ENCODE measurements at regions not wholly inside any gene's neighbourhood (a gene's known extent, or its start where the extent isn't known, plus 50 kb on each side); places are given as distances from the start of the nearest gene placed in this dataset.
A peak's percentile ranks its signal among the peaks of the same experiment; 100 is the strongest.
"Not testable (repeated sequence)": the region's sequence is repeated elsewhere in the genome, so short reads cannot be mapped to it uniquely, and the experiment has no call there.

GRCh38 chr3:13766128-13766527 lies 113.7 kb downstream of the WNT7A start:
- Mint-ChIP-seq H3K4me1 (peaks cover 2% of the 10 kb centered on the region), H3K4me3 (no peak overlapping the region), H3K36me3 (ENCODE audit: low read depth) (no peaks in the 10 kb centered on the region), H3K27ac (no peak overlapping the region), H3K27me3 (no peaks in the 10 kb centered on the region), H3K9me3 (peaks cover 2% of the 10 kb centered on the region)
- POLR2A ChIA-PET = no interaction called here
- CTCF ChIA-PET = no interaction called here
- DNase-seq = no peak

- POLR2A ChIA-PET = no interaction called here
- Mint-ChIP-seq H3K36me3 (ENCODE audit: low read depth) (no peaks in the 10 kb centered on the region), H3K4me3 (no peak overlapping the region), H3K4me1 (no peaks in the 10 kb centered on the region), H3K27me3 (peaks cover 1% of the 10 kb centered on the region), H3K9me3 (peaks cover 3% of the 10 kb centered on the region), H3K27ac (no peak overlapping the region)
- CTCF ChIA-PET = no interaction called here
- DNase-seq = peak; percentile 9
These were observed 115.7 kb downstream of the WNT7A start for GRCh38 chr3:13764161-13764560.

GRCh38 chr3:13762906-13763305 lies 117.0 kb downstream of the WNT7A start:
- Mint-ChIP-seq H3K27me3 (peaks cover 5% of the 10 kb centered on the region), H3K4me1 (no peaks in the 10 kb centered on the region), H3K9me3 (peaks cover 3% of the 10 kb centered on the region), H3K4me3 (no peak overlapping the region), H3K36me3 (ENCODE audit: low read depth) (no peaks in the 10 kb centered on the region), H3K27ac (no peak overlapping the region)
- CTCF ChIA-PET = no interaction called here
- DNase-seq = peak; percentile 2
- POLR2A ChIA-PET = no interaction called here

GRCh38 chr3:13750731-13751130 lies 129.1 kb downstream of the WNT7A start:
- H3K36me3 Mint-ChIP-seq (ENCODE audit: low read depth) = no peaks in the 10 kb centered on the region
- ChIA-PET CTCF (no interaction called here), POLR2A (no interaction called here)
- peak; percentile 11 for DNase-seq
- no peak overlapping the region for H3K27ac Mint-ChIP-seq
- H3K4me1 Mint-ChIP-seq = no peaks in the 10 kb centered on the region
- H3K4me3 Mint-ChIP-seq = no peak overlapping the region
- H3K27me3 Mint-ChIP-seq = no peaks in the 10 kb centered on the region
- H3K9me3 Mint-ChIP-seq = no peaks in the 10 kb centered on the region

GRCh38 chr3:13750215-13750614 lies 129.7 kb downstream of the WNT7A start:
- POLR2A ChIA-PET = no interaction called here
- H3K27me3 Mint-ChIP-seq = no peaks in the 10 kb centered on the region
- no peaks in the 10 kb centered on the region for H3K36me3 Mint-ChIP-seq (ENCODE audit: low read depth)
- no peaks in the 10 kb centered on the region for H3K4me1 Mint-ChIP-seq
- CTCF ChIA-PET = no interaction called here
- DNase-seq = no peak
- H3K27ac Mint-ChIP-seq = no peak overlapping the region
- no peak overlapping the region for H3K4me3 Mint-ChIP-seq
- H3K9me3 Mint-ChIP-seq = no peaks in the 10 kb centered on the region

GRCh38 chr3:13749063-13749764 lies 130.7 kb downstream of the WNT7A start:
- Mint-ChIP-seq H3K9me3 (no peaks in the 10 kb centered on the region), H3K4me1 (no peaks in the 10 kb centered on the region), H3K36me3 (ENCODE audit: low read depth) (no peaks in the 10 kb centered on the region), H3K4me3 (no peak overlapping the region), H3K27ac (no peak overlapping the region), H3K27me3 (no peaks in the 10 kb centered on the region)
- POLR2A ChIA-PET = no interaction called here
- DNase-seq = no peak
- CTCF ChIA-PET = no interaction called here

GRCh38 chr3:13748276-13748879 lies 131.5 kb downstream of the WNT7A start:
- ChIA-PET POLR2A (no interaction called here), CTCF (no interaction called here)
- H3K27me3 Mint-ChIP-seq = no peaks in the 10 kb centered on the region
- DNase-seq = no peak
- no peaks in the 10 kb centered on the region for H3K9me3 Mint-ChIP-seq
- no peak overlapping the region for H3K4me3 Mint-ChIP-seq
- H3K27ac Mint-ChIP-seq = no peak overlapping the region
- no peaks in the 10 kb centered on the region for H3K4me1 Mint-ChIP-seq
- no peaks in the 10 kb centered on the region for H3K36me3 Mint-ChIP-seq (ENCODE audit: low read depth)

- H3K27me3 Mint-ChIP-seq = no peaks in the 10 kb centered on the region
- POLR2A ChIA-PET = no interaction called here
- H3K4me1 Mint-ChIP-seq = no peaks in the 10 kb centered on the region
- CTCF ChIA-PET = no interaction called here
- no peaks in the 10 kb centered on the region for H3K9me3 Mint-ChIP-seq
- DNase-seq = no peak
- H3K4me3 Mint-ChIP-seq = no peak overlapping the region
- no peaks in the 10 kb centered on the region for H3K36me3 Mint-ChIP-seq (ENCODE audit: low read depth)
- H3K27ac Mint-ChIP-seq = no peak overlapping the region
These were observed 132.2 kb downstream of the WNT7A start for GRCh38 chr3:13747627-13748026.

GRCh38 chr3:13746385-13746784 lies 133.5 kb downstream of the WNT7A start:
- ChIA-PET CTCF (no interaction called here), POLR2A (no interaction called here)
- Mint-ChIP-seq H3K27me3 (peaks cover 4% of the 10 kb centered on the region), H3K27ac (no peak overlapping the region), H3K4me1 (no peaks in the 10 kb centered on the region), H3K36me3 (ENCODE audit: low read depth) (no peaks in the 10 kb centered on the region), H3K4me3 (no peak overlapping the region), H3K9me3 (no peaks in the 10 kb centered on the region)
- no peak for DNase-seq

GRCh38 chr3:13745636-13746035 lies 134.2 kb downstream of the WNT7A start:
- H3K9me3 Mint-ChIP-seq = no peaks in the 10 kb centered on the region
- H3K4me3 Mint-ChIP-seq = no peak overlapping the region
- H3K27ac Mint-ChIP-seq = no peak overlapping the region
- DNase-seq = no peak
- ChIA-PET POLR2A (no interaction called here), CTCF (no interaction called here)
- peaks cover 11% of the 10 kb centered on the region for H3K27me3 Mint-ChIP-seq
- H3K4me1 Mint-ChIP-seq = no peaks in the 10 kb centered on the region
- no peaks in the 10 kb centered on the region for H3K36me3 Mint-ChIP-seq (ENCODE audit: low read depth)

GRCh38 chr3:13740795-13741194 lies 139.1 kb downstream of the WNT7A start:
- ChIA-PET CTCF (no interaction called here), POLR2A (no interaction called here)
- Mint-ChIP-seq H3K9me3 (peaks cover 4% of the 10 kb centered on the region), H3K27me3 (peaks cover 25% of the 10 kb centered on the region), H3K4me3 (no peak overlapping the region), H3K27ac (no peak overlapping the region), H3K4me1 (no peaks in the 10 kb centered on the region), H3K36me3 (ENCODE audit: low read depth) (no peaks in the 10 kb centered on the region)
- no peak for DNase-seq

GRCh38 chr3:13733726-13734125 lies 146.1 kb downstream of the WNT7A start:
- CTCF ChIA-PET, POLR2A ChIA-PET: not testable (repeated sequence)

GRCh38 chr3:13728487-13728886 lies 151.4 kb downstream of the WNT7A start:
- Mint-ChIP-seq H3K27ac (no peak overlapping the region), H3K4me1 (no peaks in the 10 kb centered on the region), H3K27me3 (peaks cover 43% of the 10 kb centered on the region), H3K4me3 (no peak overlapping the region), H3K36me3 (ENCODE audit: low read depth) (no peaks in the 10 kb centered on the region), H3K9me3 (peaks cover 3% of the 10 kb centered on the region)
- no peak for DNase-seq
- ChIA-PET CTCF (no interaction called here), POLR2A (no interaction called here)

More at GRCh38 chr3:13733726-13734125, 146.1 kb downstream of the WNT7A start:
- H3K36me3 Mint-ChIP-seq (ENCODE audit: low read depth); H3K4me3 Mint-ChIP-seq; H3K27ac Mint-ChIP-seq; H3K4me1 Mint-ChIP-seq; DNase-seq: not testable (repeated sequence)
- Mint-ChIP-seq H3K27me3 (peaks cover 49% of the 10 kb centered on the region), H3K9me3 (peaks cover 16% of the 10 kb centered on the region)

GRCh38 chr3:13727890-13728289 lies 152.0 kb downstream of the WNT7A start:
- H3K9me3 Mint-ChIP-seq = no peaks in the 10 kb centered on the region
- H3K27ac Mint-ChIP-seq = no peak overlapping the region
- CTCF ChIA-PET = no interaction called here
- DNase-seq = no peak
- H3K36me3 Mint-ChIP-seq (ENCODE audit: low read depth) = no peaks in the 10 kb centered on the region
- POLR2A ChIA-PET = no interaction called here
- no peak overlapping the region for H3K4me3 Mint-ChIP-seq
- H3K27me3 Mint-ChIP-seq = peaks cover 43% of the 10 kb centered on the region
- no peaks in the 10 kb centered on the region for H3K4me1 Mint-ChIP-seq
